Osteoblast (primary cell): ENCODE measurements at regions not wholly inside any gene's neighbourhood (a gene's known extent, or its start where the extent isn't known, plus 50 kb on each side); places are given as distances from the start of the nearest gene placed in this dataset.

Experiments
- DNase-seq: peaks from one replicate; pipeline ENCODE4 v3.0.0; 2011; ENCODE audit warnings: low spot score, mixed read lengths; ENCODE audit not compliant: insufficient read length; ENCODE audit errors: missing footprints
- H2AFZ ChIP-seq: 2 replicates; pipeline ENCODE4 v1.6.0; 2011; ENCODE audit warnings: mild to moderate bottlenecking, low read length
- H3K27ac ChIP-seq: 2 replicates; pipeline ENCODE4 v1.5.1; 2011; ENCODE audit warnings: mild to moderate bottlenecking, low read depth, low read length, moderate library complexity
- H3K27me3 ChIP-seq: 2 replicates; pipeline ENCODE4 v1.6.0; 2012; ENCODE audit warnings: mild to moderate bottlenecking, control low read depth, inconsistent platforms, low read length, moderate library complexity; ENCODE audit not compliant: insufficient read depth
- H3K36me3 ChIP-seq: 2 replicates; pipeline ENCODE4 v1.5.1; 2011; ENCODE audit warnings: mild to moderate bottlenecking, low read length, control low read depth, moderate library complexity; ENCODE audit not compliant: insufficient read depth
- H3K4me1 ChIP-seq: 2 replicates; pipeline ENCODE4 v1.5.1; 2011; ENCODE audit warnings: mild to moderate bottlenecking, low read length, control low read depth, moderate library complexity; ENCODE audit not compliant: insufficient read depth
- H3K4me2 ChIP-seq: 2 replicates; pipeline ENCODE4 v1.6.0; 2011; ENCODE audit warnings: mild to moderate bottlenecking, low read length; ENCODE audit not compliant: insufficient read depth
- H3K4me3 ChIP-seq: fragments of 200-600 bp; sonication (generic); 3 replicates; pipeline ENCODE4 v1.5.1; 2012; ENCODE audit warnings: mild to moderate bottlenecking, low read length, inconsistent platforms; ENCODE audit not compliant: insufficient read depth
- H3K79me2 ChIP-seq: 2 replicates; pipeline ENCODE4 v1.6.0; 2012; ENCODE audit warnings: mild to moderate bottlenecking, low read length, control low read depth, inconsistent platforms; ENCODE audit not compliant: insufficient read depth
- H3K9me3 ChIP-seq: 2 replicates; pipeline ENCODE4 v1.5.1; 2011; ENCODE audit warnings: low read depth, low read length, control low read depth
- H4K20me1 ChIP-seq: 2 replicates; pipeline ENCODE4 v1.6.0; 2012; ENCODE audit warnings: mild to moderate bottlenecking, low read length, control low read depth; ENCODE audit not compliant: insufficient read depth
- CTCF ChIP-seq: IDR thresholded peaks from 2 replicates; pipeline ENCODE4 v1.5.1; 2011; ENCODE audit warnings: mild to moderate bottlenecking, low read depth, low read length, moderate library complexity; ENCODE audit errors: extremely low read depth

DNA sequence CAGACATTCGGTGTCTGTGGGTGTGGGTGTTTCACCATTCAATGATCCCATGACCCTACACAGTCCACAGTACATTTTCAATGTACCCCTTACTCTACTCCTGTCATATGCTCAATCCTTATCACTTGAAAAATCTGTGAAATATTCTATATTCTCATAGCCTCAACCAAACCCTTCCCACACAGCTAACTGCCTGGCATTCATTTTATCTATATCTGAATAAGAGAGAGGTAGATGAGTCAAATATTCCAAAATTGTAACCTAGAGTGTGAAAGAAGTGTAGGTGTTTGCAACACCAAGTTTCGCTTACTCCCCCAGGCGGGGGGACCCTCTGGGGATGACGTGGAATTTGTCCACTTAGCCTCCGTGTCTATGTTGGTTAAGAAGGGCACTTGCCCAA, 354.8 kb downstream of the ETS1 start:
- Histone ChIP-seq H3K4me1 (peaks cover 9% of the 10 kb centered on the region), H4K20me1 (no peaks in the 10 kb centered on the region), H3K27ac (no peak overlapping the region), H3K27me3 (no peaks in the 10 kb centered on the region), H3K9me3 (no peaks in the 10 kb centered on the region), H2AFZ (no peak overlapping the region), H3K79me2 (no peaks in the 10 kb centered on the region), H3K36me3 (no peaks in the 10 kb centered on the region), H3K4me2 (no peak overlapping the region), H3K4me3 (no peak overlapping the region)
- no peak for TF ChIP-seq CTCF
- no peak for DNase-seq

- H2AFZ ChIP-seq = no peak overlapping the region
- H3K27me3 ChIP-seq = no peaks in the 10 kb centered on the region
- no peak for DNase-seq
- no peak overlapping the region for H3K4me3 ChIP-seq
- H3K36me3 ChIP-seq = no peaks in the 10 kb centered on the region
- H3K27ac ChIP-seq = no peak overlapping the region
- no peaks in the 10 kb centered on the region for H4K20me1 ChIP-seq
- no peak overlapping the region for H3K4me2 ChIP-seq
- no peak for TF ChIP-seq CTCF
- H3K79me2 ChIP-seq = no peaks in the 10 kb centered on the region
- no peaks in the 10 kb centered on the region for H3K9me3 ChIP-seq
- H3K4me1 ChIP-seq = peaks cover 9% of the 10 kb centered on the region
Observed at GRCh38 chr11:128231845-128232410, 355.4 kb downstream of the ETS1 start.

DNA sequence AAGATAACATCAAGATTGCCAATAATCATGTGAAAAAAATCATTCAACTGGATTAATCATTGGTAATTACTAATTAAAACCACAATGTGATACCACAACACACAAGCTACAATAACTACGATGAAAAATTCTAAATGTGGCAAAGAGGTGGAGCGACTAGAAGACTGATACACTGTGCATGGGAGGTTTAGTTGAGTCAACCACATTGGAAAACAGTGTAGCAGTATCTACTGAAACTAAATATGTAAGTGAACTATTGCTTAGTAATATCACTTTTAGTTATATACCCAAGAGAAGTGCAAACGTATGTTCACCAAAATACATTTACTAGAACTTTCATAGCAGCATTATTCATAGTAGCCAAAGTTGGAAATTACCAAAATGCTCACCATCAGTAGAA, 359.9 kb downstream of the ETS1 start:
- no peak for DNase-seq
- Histone ChIP-seq H3K27me3 (no peaks in the 10 kb centered on the region), H4K20me1 (no peaks in the 10 kb centered on the region), H3K9me3 (no peaks in the 10 kb centered on the region), H3K27ac (no peak overlapping the region), H2AFZ (no peak overlapping the region), H3K4me1 (peaks cover 14% of the 10 kb centered on the region), H3K4me2 (no peak overlapping the region), H3K4me3 (no peak overlapping the region), H3K79me2 (no peaks in the 10 kb centered on the region), H3K36me3 (no peaks in the 10 kb centered on the region)
- TF ChIP-seq CTCF = no peak

GRCh38 chr11:128226106-128226716, 361.1 kb downstream of the ETS1 start:
- H3K4me2 ChIP-seq = no peak overlapping the region
- H3K27me3 ChIP-seq = no peaks in the 10 kb centered on the region
- H2AFZ ChIP-seq = peak overlapping the region; percentile 54
- H4K20me1 ChIP-seq = no peaks in the 10 kb centered on the region
- no peaks in the 10 kb centered on the region for H3K9me3 ChIP-seq
- peak overlapping the region; percentile 16 for H3K27ac ChIP-seq
- no peak for DNase-seq
- H3K36me3 ChIP-seq = no peaks in the 10 kb centered on the region
- no peak for TF ChIP-seq CTCF
- H3K4me3 ChIP-seq = no peak overlapping the region
- H3K4me1 ChIP-seq = peaks cover 14% of the 10 kb centered on the region
- H3K79me2 ChIP-seq = no peaks in the 10 kb centered on the region
